ENCODE measurements at regions not wholly inside any gene's neighbourhood (a gene's known extent, or its start where the extent isn't known, plus 50 kb on each side); places are given as distances from the start of the nearest gene placed in this dataset.

- H3K79me2 ChIP-seq (ENCODE audit: insufficient read depth): no peaks in the 10 kb centered on the region
- no peak overlapping the region for H3K4me2 ChIP-seq (ENCODE audit: unreplicated experiment)
- in situ Hi-C loops (cut with MboI): no loop called here
- H3K4me3 ChIP-seq: no peak overlapping the region
- TF ChIP-seq EZH2 (IDR thresholded peaks at IDR 0.05; ENCODE audit: insufficient read depth, poor library complexity, severe bottlenecking): no peak
- TF ChIP-seq EZH2phosphoT487 (IDR thresholded peaks at IDR 0.05; ENCODE audit: insufficient read depth, low read depth): no peak
- H3K9me2 ChIP-seq (ENCODE audit: insufficient read depth): no peaks in the 10 kb centered on the region
- no peaks in the 10 kb centered on the region for H3K27me3 ChIP-seq (replicated peaks; ENCODE audit: insufficient read depth)
- no peaks in the 10 kb centered on the region for H3F3A ChIP-seq (ENCODE audit: insufficient read depth)
- H3K9me3 ChIP-seq (ENCODE audit: low read depth): no peaks in the 10 kb centered on the region
- no peak overlapping the region for H3K9ac ChIP-seq
- H3K36me3 ChIP-seq (ENCODE audit: low read depth): no peaks in the 10 kb centered on the region
- 0 out of 2 replicates have a peak, but pooled peaks cover 6% of the 10 kb centered on the region for H3K4me1 ChIP-seq (ENCODE audit: insufficient read depth)
- 82 to 88% methylated on average over 7 of the region's 7 CpGs for WGBS, 2 experiments (ENCODE audit: low coverage in 1 of 2, low lambda C conversion rate in 2 of 2, missing lambda C conversion rate in 2 of 2)
- H4K20me1 ChIP-seq (ENCODE audit: insufficient read depth): no peaks in the 10 kb centered on the region
- DNase-seq: no peak
- H3K27ac ChIP-seq: no peak overlapping the region
- H2AFZ ChIP-seq: no peak overlapping the region
Observed at GRCh38 chr21:38942748-38943211, 137.1 kb downstream of the ETS2 start.

- Histone ChIP-seq H3K79me2 (ENCODE audit: insufficient read depth) (no peaks in the 10 kb centered on the region), H2AFZ (no peak overlapping the region), H4K20me1 (ENCODE audit: insufficient read depth) (no peaks in the 10 kb centered on the region), H3F3A (ENCODE audit: insufficient read depth) (no peaks in the 10 kb centered on the region), H3K9me3 (ENCODE audit: low read depth) (no peaks in the 10 kb centered on the region), H3K4me2 (ENCODE audit: unreplicated experiment) (no peak overlapping the region), H3K9ac (no peak overlapping the region), H3K9me2 (ENCODE audit: insufficient read depth) (no peaks in the 10 kb centered on the region), H3K4me3 (no peak overlapping the region), H3K36me3 (ENCODE audit: low read depth) (no peaks in the 10 kb centered on the region), H3K4me1 (ENCODE audit: insufficient read depth) (no peaks in the 10 kb centered on the region), H3K27ac (no peak overlapping the region), H3K27me3 (replicated peaks; ENCODE audit: insufficient read depth) (no peaks in the 10 kb centered on the region)
- 90 to 91% methylated on average over 8 of the region's 8 CpGs for WGBS, 2 experiments (ENCODE audit: low coverage in 1 of 2, low lambda C conversion rate in 2 of 2, missing lambda C conversion rate in 2 of 2)
- in situ Hi-C loops (cut with MboI): no loop called here
- no peak for TF ChIP-seq EZH2 (IDR thresholded peaks at IDR 0.05; ENCODE audit: insufficient read depth, poor library complexity, severe bottlenecking)
- no peak for TF ChIP-seq EZH2phosphoT487 (IDR thresholded peaks at IDR 0.05; ENCODE audit: insufficient read depth, low read depth)
- DNase-seq: no peak
Observed at GRCh38 chr21:38938769-38939168, 133.0 kb downstream of the ETS2 start.

GRCh38 chr21:38938343-38938742, 132.6 kb downstream of the ETS2 start:
- H3K27ac ChIP-seq: no peak overlapping the region
- DNase-seq: peak; percentile 50
- no peaks in the 10 kb centered on the region for H3K9me2 ChIP-seq (ENCODE audit: insufficient read depth)
- no peaks in the 10 kb centered on the region for H3K79me2 ChIP-seq (ENCODE audit: insufficient read depth)
- H3K9ac ChIP-seq: no peak overlapping the region
- no peak overlapping the region for H3K4me3 ChIP-seq
- in situ Hi-C loops (cut with MboI): no loop called here
- H3F3A ChIP-seq (ENCODE audit: insufficient read depth): no peaks in the 10 kb centered on the region
- 68 to 74% methylated on average over 7 of the region's 7 CpGs for WGBS, 2 experiments (ENCODE audit: low coverage in 1 of 2, low lambda C conversion rate in 2 of 2, missing lambda C conversion rate in 2 of 2)
- no peaks in the 10 kb centered on the region for H3K9me3 ChIP-seq (ENCODE audit: low read depth)
- no peaks in the 10 kb centered on the region for H3K36me3 ChIP-seq (ENCODE audit: low read depth)
- TF ChIP-seq EZH2 (IDR thresholded peaks at IDR 0.05; ENCODE audit: insufficient read depth, poor library complexity, severe bottlenecking) (no peak), EZH2phosphoT487 (IDR thresholded peaks at IDR 0.05; ENCODE audit: insufficient read depth, low read depth) (no peak)
- H3K4me2 ChIP-seq (ENCODE audit: unreplicated experiment): no peak overlapping the region
- H2AFZ ChIP-seq: no peak overlapping the region
- H3K27me3 ChIP-seq (replicated peaks; ENCODE audit: insufficient read depth): no peaks in the 10 kb centered on the region
- H4K20me1 ChIP-seq (ENCODE audit: insufficient read depth): no peaks in the 10 kb centered on the region
- H3K4me1 ChIP-seq (ENCODE audit: insufficient read depth): no peaks in the 10 kb centered on the region

- no peaks in the 10 kb centered on the region for H3K27me3 ChIP-seq (replicated peaks; ENCODE audit: insufficient read depth)
- no peak for DNase-seq
- no peaks in the 10 kb centered on the region for H3F3A ChIP-seq (ENCODE audit: insufficient read depth)
- no peak overlapping the region for H3K27ac ChIP-seq
- in situ Hi-C loops (cut with MboI): no loop called here
- H3K79me2 ChIP-seq (ENCODE audit: insufficient read depth): no peaks in the 10 kb centered on the region
- no peaks in the 10 kb centered on the region for H3K9me2 ChIP-seq (ENCODE audit: insufficient read depth)
- H3K9me3 ChIP-seq (ENCODE audit: low read depth): no peaks in the 10 kb centered on the region
- H2AFZ ChIP-seq: no peak overlapping the region
- WGBS, 2 experiments (ENCODE audit: low coverage in 1 of 2, low lambda C conversion rate in 2 of 2, missing lambda C conversion rate in 2 of 2): 86 to 89% methylated on average over 3 of the region's 3 CpGs
- H3K9ac ChIP-seq: no peak overlapping the region
- H3K36me3 ChIP-seq (ENCODE audit: low read depth): no peaks in the 10 kb centered on the region
- H3K4me3 ChIP-seq: no peak overlapping the region
- H3K4me2 ChIP-seq (ENCODE audit: unreplicated experiment): no peak overlapping the region
- H3K4me1 ChIP-seq (ENCODE audit: insufficient read depth): no peaks in the 10 kb centered on the region
- TF ChIP-seq EZH2phosphoT487 (IDR thresholded peaks at IDR 0.05; ENCODE audit: insufficient read depth, low read depth) (no peak), EZH2 (IDR thresholded peaks at IDR 0.05; ENCODE audit: insufficient read depth, poor library complexity, severe bottlenecking) (no peak)
- no peaks in the 10 kb centered on the region for H4K20me1 ChIP-seq (ENCODE audit: insufficient read depth)
Observed at GRCh38 chr21:38937844-38938243, 132.1 kb downstream of the ETS2 start.

GRCh38 chr21:38937286-38937790, 131.6 kb downstream of the ETS2 start:
- H3K4me2 ChIP-seq (ENCODE audit: unreplicated experiment): no peak overlapping the region
- H2AFZ ChIP-seq: no peak overlapping the region
- no peaks in the 10 kb centered on the region for H3K4me1 ChIP-seq (ENCODE audit: insufficient read depth)
- TF ChIP-seq EZH2 (IDR thresholded peaks at IDR 0.05; ENCODE audit: insufficient read depth, poor library complexity, severe bottlenecking) (no peak), EZH2phosphoT487 (IDR thresholded peaks at IDR 0.05; ENCODE audit: insufficient read depth, low read depth) (no peak)
- DNase-seq: no peak
- no peak overlapping the region for H3K9ac ChIP-seq
- no peaks in the 10 kb centered on the region for H3K27me3 ChIP-seq (replicated peaks; ENCODE audit: insufficient read depth)
- 93 to 94% methylated on average over 4 of the region's 4 CpGs for WGBS, 2 experiments (ENCODE audit: low coverage in 1 of 2, low lambda C conversion rate in 2 of 2, missing lambda C conversion rate in 2 of 2)
- no peaks in the 10 kb centered on the region for H3F3A ChIP-seq (ENCODE audit: insufficient read depth)
- H3K27ac ChIP-seq: no peak overlapping the region
- in situ Hi-C loops (cut with MboI): no loop called here
- H3K36me3 ChIP-seq (ENCODE audit: low read depth): no peaks in the 10 kb centered on the region
- H3K79me2 ChIP-seq (ENCODE audit: insufficient read depth): no peaks in the 10 kb centered on the region
- no peak overlapping the region for H3K4me3 ChIP-seq
- H3K9me2 ChIP-seq (ENCODE audit: insufficient read depth): no peaks in the 10 kb centered on the region
- H3K9me3 ChIP-seq (ENCODE audit: low read depth): no peaks in the 10 kb centered on the region
- no peaks in the 10 kb centered on the region for H4K20me1 ChIP-seq (ENCODE audit: insufficient read depth)

All from GM23248 (cell line).